Testis (tissue), 2 donors: ENCODE measurements at regions not wholly inside any gene's neighbourhood (a gene's known extent, or its start where the extent isn't known, plus 50 kb on each side); places are given as distances from the start of the nearest gene placed in this dataset.

ENCODE experiments used
- DNase-seq: peaks from one replicate; pipeline ENCODE4 v3.0.0-alpha.2; 2019
- H3K27ac ChIP-seq, 2 donors: fragments of 200-600 bp; sonication (generic); one replicate each; pipeline ENCODE4 v1.5.1; 2019
- H3K27me3 ChIP-seq: fragments of 200-600 bp; sonication (generic); one replicate; pipeline ENCODE4 v1.5.1; 2019
- H3K36me3 ChIP-seq: fragments of 200-600 bp; sonication (generic); one replicate; pipeline ENCODE4 v1.5.1; 2017; ENCODE audit warnings: low read depth; ENCODE audit errors: missing control alignments
- H3K4me1 ChIP-seq: fragments of 200-600 bp; sonication (generic); one replicate; pipeline ENCODE4 v1.5.1; 2019
- H3K4me3 ChIP-seq, 2 donors: fragments of 200-600 bp; sonication (generic); one replicate each; pipeline ENCODE4 v1.5.1; 2017 to 2019
- H3K9me3 ChIP-seq: fragments of 200-600 bp; sonication (generic); one replicate; pipeline ENCODE4 v1.5.1; 2017
- POLR2A ChIP-seq: fragments of 450-650 bp; IDR thresholded peaks from one replicate; pipeline ENCODE4 v1.6.1; 2017; ENCODE audit warnings: antibody characterized with exemption, mild to moderate bottlenecking, moderate library complexity
- WGBS, 2 donors: methylation state at CpG; one replicate each; pipeline ENCODE4 v1.1.5; 2018; 5-methylcytosine and 5-hydroxymethylcytosine counted together
- intact Hi-C: fragments of 100-400 bp; cut with DNase I; formaldehyde crosslinking; loops from one replicate; pipeline ENCODE4 v1.15.1; 2023; ENCODE audit warnings: low total_unique reads
- TF ChIP-seq, protein P1 (sequence below), 3 experiments: fragments of 450-650 bp in 2 of 3; fragments of 200-600 bp in 1 of 3; sonication (generic) in 1 of 3; IDR thresholded peaks; one replicate each; pipeline ENCODE4 v1.5.1; 2016 to 2019; ENCODE audit warnings: antibody characterized with exemption in 3 of 3, mild to moderate bottlenecking in 2 of 3, moderate library complexity in 1 of 3

DNA sequence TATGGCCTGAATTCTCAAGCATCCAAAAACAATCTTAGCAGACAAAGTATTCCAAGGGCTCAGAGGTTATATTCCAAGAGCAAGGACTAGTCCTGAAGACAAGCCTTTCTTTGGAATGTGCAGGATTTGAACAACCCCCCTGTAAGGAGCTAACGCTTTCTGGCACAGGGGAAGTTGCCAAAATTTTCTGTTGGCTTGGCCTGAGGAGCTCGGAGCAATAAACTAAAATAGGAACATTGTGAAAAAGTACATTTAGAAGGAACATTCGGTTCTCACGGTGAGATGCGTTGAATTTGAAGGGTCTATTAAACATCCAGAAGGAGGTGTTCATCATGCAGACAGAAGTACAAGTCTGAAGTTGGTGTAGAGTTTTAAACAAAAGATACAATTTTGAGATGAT is 1030.5 kb upstream of the CELF2 start:
- Histone ChIP-seq H3K27ac (peak overlapping the region in 1 of 2 donors; percentile 55), H3K4me3 (no peak overlapping the region), H3K27me3 (no peaks in the 10 kb centered on the region), H3K36me3 (no peaks in the 10 kb centered on the region), H3K4me1 (peaks cover 3% of the 10 kb centered on the region), H3K9me3 (no peaks in the 10 kb centered on the region)
- intact Hi-C loops, result no loop called here
- 48 to 71% methylated on average over 5 of the region's 5 CpGs for WGBS, 2 donors
- peak; percentile 53 for DNase-seq
- no peak for TF ChIP-seq POLR2A

DNA sequence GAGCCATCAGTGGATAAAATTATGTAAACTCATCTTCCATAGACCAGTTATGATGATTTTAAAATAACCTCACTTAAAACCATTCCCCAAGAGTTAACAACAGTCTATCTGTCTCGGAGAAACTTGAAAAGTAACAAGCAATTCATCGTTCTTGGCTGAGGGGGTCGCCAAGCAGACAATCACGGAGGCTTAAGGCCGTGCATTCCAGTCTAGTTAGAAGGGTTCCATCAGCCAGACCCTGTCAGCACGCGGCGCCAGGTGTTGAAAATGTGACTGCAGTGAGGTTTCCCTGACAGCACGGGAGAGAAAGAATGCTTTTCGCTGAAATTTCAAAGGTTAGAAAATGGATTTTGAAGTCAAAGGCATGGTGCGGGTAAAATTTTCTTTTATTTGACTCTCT is 1025.0 kb upstream of the CELF2 start:
- Histone ChIP-seq H3K27me3 (no peaks in the 10 kb centered on the region), H3K9me3 (no peaks in the 10 kb centered on the region), H3K4me1 (no peaks in the 10 kb centered on the region), H3K27ac (no peak overlapping the region), H3K4me3 (no peak overlapping the region), H3K36me3 (no peaks in the 10 kb centered on the region)
- no peak for DNase-seq
- intact Hi-C loops, result no loop called here
- WGBS, 2 donors, result 34 to 55% methylated on average over 11 of the region's 11 CpGs
- TF ChIP-seq POLR2A, result no peak
- TF ChIP-seq, protein P1, sequence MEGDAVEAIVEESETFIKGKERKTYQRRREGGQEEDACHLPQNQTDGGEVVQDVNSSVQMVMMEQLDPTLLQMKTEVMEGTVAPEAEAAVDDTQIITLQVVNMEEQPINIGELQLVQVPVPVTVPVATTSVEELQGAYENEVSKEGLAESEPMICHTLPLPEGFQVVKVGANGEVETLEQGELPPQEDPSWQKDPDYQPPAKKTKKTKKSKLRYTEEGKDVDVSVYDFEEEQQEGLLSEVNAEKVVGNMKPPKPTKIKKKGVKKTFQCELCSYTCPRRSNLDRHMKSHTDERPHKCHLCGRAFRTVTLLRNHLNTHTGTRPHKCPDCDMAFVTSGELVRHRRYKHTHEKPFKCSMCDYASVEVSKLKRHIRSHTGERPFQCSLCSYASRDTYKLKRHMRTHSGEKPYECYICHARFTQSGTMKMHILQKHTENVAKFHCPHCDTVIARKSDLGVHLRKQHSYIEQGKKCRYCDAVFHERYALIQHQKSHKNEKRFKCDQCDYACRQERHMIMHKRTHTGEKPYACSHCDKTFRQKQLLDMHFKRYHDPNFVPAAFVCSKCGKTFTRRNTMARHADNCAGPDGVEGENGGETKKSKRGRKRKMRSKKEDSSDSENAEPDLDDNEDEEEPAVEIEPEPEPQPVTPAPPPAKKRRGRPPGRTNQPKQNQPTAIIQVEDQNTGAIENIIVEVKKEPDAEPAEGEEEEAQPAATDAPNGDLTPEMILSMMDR (IDR thresholded peaks at IDR 0.05), result no peak

DNA sequence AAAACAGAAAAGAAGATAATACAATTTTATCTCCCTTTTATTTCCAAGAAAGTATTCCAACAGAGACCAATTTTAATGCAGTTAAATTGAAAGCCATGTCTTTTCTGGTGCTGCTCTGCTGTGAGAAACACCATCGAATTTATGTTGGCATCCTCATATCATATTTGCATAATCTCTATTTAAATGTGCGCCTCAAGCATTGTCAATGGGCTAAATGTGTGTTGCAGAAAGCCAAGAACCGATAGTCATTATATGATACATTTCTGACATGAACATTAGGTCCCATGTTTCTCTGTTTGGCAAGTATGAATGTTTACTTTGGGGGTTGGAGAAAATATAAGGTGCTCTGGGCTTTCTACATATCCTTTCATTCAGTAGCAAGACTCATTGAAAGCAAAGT is 1023.5 kb upstream of the CELF2 start:
- no peak for DNase-seq

DNA sequence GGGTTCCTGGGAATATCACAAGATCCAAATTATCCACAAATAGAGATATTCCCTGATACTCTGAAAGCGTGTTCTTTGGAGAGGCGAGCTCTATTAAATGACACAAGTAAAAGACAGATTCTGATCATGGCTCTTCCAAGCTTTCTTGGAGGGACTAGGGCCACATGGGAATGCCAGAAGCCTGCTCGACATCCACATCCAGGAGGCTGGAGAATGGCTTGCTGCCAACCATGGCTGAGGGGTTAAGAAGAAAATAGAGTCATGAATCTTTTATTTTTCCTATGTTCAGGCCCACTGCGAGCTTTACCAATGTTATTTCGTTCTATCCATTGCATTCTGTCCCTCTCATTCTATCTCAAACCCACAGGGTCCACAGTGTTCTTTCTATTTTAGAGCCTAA is 1018.0 kb upstream of the CELF2 start:
- no peak for DNase-seq
- Histone ChIP-seq H3K36me3 (no peaks in the 10 kb centered on the region), H3K27ac (peak overlapping the region in 1 of 2 donors; percentile 14), H3K27me3 (no peaks in the 10 kb centered on the region), H3K9me3 (no peaks in the 10 kb centered on the region), H3K4me3 (no peak overlapping the region), H3K4me1 (no peaks in the 10 kb centered on the region)
- WGBS, 2 donors, result 50 to 69% methylated on average over 5 of the region's 5 CpGs
- TF ChIP-seq POLR2A, result no peak
- TF ChIP-seq, protein P1 (IDR thresholded peaks at IDR 0.05), result no peak
- intact Hi-C loops, result no loop called here

More for the DNA sequence above, 1023.5 kb upstream of the CELF2 start:
- H3K36me3 ChIP-seq, result no peaks in the 10 kb centered on the region
- no peaks in the 10 kb centered on the region for H3K9me3 ChIP-seq
- H3K4me1 ChIP-seq, result no peaks in the 10 kb centered on the region
- no peak overlapping the region for H3K27ac ChIP-seq
- WGBS, 2 donors, result 67 to 75% methylated on average over 3 of the region's 3 CpGs
- H3K27me3 ChIP-seq, result no peaks in the 10 kb centered on the region
- H3K4me3 ChIP-seq, result no peak overlapping the region
- intact Hi-C loops, result no loop called here
- no peak for TF ChIP-seq POLR2A
- TF ChIP-seq, protein P1 (IDR thresholded peaks at IDR 0.05), result no peak

DNA sequence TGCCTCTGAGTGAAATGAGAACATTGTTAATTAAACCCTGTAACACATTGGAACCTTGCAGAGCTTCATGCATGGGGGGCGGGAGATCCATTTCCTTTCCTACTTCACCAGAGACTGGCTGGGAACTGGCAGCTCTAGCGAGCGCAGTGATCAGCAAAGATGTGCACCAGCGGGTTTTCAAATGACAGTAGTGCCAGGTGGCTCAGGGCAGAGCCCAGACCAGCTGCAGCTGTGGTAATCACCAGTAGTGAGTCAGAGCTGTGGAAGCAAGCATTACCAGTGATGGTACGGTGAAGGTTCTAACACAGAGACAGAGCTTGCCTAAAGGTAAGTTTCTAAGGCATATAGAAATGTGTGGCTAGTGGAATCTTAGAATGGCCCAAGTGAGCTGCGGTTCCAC is 1009.7 kb upstream of the CELF2 start:
- Histone ChIP-seq H3K27ac (no peak overlapping the region), H3K9me3 (no peaks in the 10 kb centered on the region), H3K4me3 (no peak overlapping the region), H3K4me1 (no peaks in the 10 kb centered on the region), H3K36me3 (no peaks in the 10 kb centered on the region), H3K27me3 (no peaks in the 10 kb centered on the region)
- intact Hi-C loops, result no loop called here
- no peak for DNase-seq
- TF ChIP-seq, protein P1 (IDR thresholded peaks at IDR 0.05), result no peak
- TF ChIP-seq POLR2A, result no peak
- WGBS, 2 donors, result 91 to 95% methylated on average over 6 of the region's 6 CpGs
